Activated T-cell treated with anti-CD3 and anti-CD28 coated beads, Interleukin-2, amount 50 U/mL, for 1 hour (primary cell): ENCODE measurements at regions not wholly inside any gene's neighbourhood (a gene's known extent, or its start where the extent isn't known, plus 50 kb on each side); places are given as distances from the start of the nearest gene placed in this dataset.
"Not testable (repeated sequence)": the region's sequence is repeated elsewhere in the genome, so short reads cannot be mapped to it uniquely, and the experiment has no call there.

Experiments
- DNase-seq: peaks from one replicate; pipeline ENCODE4 v3.0.0-alpha.2; 2020

- not testable (repeated sequence) for DNase-seq
Observed at GRCh38 chr4:123684937-123685336, 288.3 kb downstream of the SPRY1 start.

- DNase-seq, result not testable (repeated sequence)
Observed at GRCh38 chr4:123695531-123695930, 298.9 kb downstream of the SPRY1 start.

- DNase-seq, result no peak
Observed at GRCh38 chr4:123696687-123697086, 300.1 kb downstream of the SPRY1 start.

- no peak for DNase-seq
Observed at GRCh38 chr4:123698556-123698955, 302.0 kb downstream of the SPRY1 start.

- no peak for DNase-seq
Observed at GRCh38 chr4:123699880-123700771, 303.5 kb downstream of the SPRY1 start.

- DNase-seq, result no peak
Observed at GRCh38 chr4:123701131-123701575, 304.6 kb downstream of the SPRY1 start.

GRCh38 chr4:123705419-123705818 is 308.8 kb downstream of the SPRY1 start:
- no peak for DNase-seq

- no peak for DNase-seq
Observed at GRCh38 chr4:123706973-123707372, 310.4 kb downstream of the SPRY1 start.

GRCh38 chr4:123708902-123709301 is 312.3 kb downstream of the SPRY1 start:
- DNase-seq, result no peak

GRCh38 chr4:123709336-123709735 is 312.7 kb downstream of the SPRY1 start:
- no peak for DNase-seq

- DNase-seq, result no peak
Observed at GRCh38 chr4:123731035-123731434, 334.4 kb downstream of the SPRY1 start.

GRCh38 chr4:123737156-123737555 is 340.6 kb downstream of the SPRY1 start:
- DNase-seq, result no peak

GRCh38 chr4:123739806-123740205 is 343.2 kb downstream of the SPRY1 start:
- DNase-seq, result no peak

- no peak for DNase-seq
Observed at GRCh38 chr4:123740236-123740635, 343.6 kb downstream of the SPRY1 start.

GRCh38 chr4:123741906-123742305 is 345.3 kb downstream of the SPRY1 start:
- DNase-seq, result no peak

GRCh38 chr4:123743848-123744247 is 347.3 kb downstream of the SPRY1 start:
- DNase-seq, result no peak

- no peak for DNase-seq
Observed at GRCh38 chr4:123744664-123745290, 348.2 kb downstream of the SPRY1 start.

- DNase-seq, result no peak
Observed at GRCh38 chr4:123747016-123747415, 350.4 kb downstream of the SPRY1 start.

GRCh38 chr4:123748806-123749205 is 352.2 kb downstream of the SPRY1 start:
- DNase-seq, result no peak

- no peak for DNase-seq
Observed at GRCh38 chr4:123749383-123749782, 352.8 kb downstream of the SPRY1 start.

GRCh38 chr4:123750044-123750443 is 353.4 kb downstream of the SPRY1 start:
- no peak for DNase-seq

GRCh38 chr4:123755655-123756054 is 359.1 kb downstream of the SPRY1 start:
- no peak for DNase-seq

GRCh38 chr4:123767806-123768205 is 371.2 kb downstream of the SPRY1 start:
- no peak for DNase-seq

GRCh38 chr4:123770884-123771283 is 374.3 kb downstream of the SPRY1 start:
- DNase-seq, result no peak
